ENCODE measurements at regions not wholly inside any gene's neighbourhood (a gene's known extent, or its start where the extent isn't known, plus 50 kb on each side); places are given as distances from the start of the nearest gene placed in this dataset.

DNA sequence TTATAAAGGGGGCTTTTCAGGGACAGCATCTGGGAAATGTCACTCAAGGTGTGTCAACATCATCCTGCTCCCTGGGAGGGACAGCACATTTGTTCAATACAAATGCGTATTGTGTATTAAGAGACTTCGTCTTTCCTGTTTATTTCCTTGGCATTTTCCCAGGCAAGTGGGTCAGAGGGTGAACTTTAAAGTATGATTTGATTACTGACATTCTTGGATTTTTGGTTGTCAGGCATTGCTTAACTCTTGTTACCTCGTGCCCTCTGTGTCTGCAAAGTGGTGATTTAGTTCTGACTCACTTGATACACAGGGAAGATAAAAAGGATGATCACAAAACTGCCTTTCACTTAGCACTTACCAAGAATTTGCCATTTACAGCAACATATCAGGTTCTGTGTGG is 292.7 kb downstream of the SUCLA2 start:
- H3K4me1 Mint-ChIP-seq = no peaks in the 10 kb centered on the region
- Histone ChIP-seq H3K23me2 (ENCODE audit: insufficient read length, low read depth, low read length, poor library complexity, severe bottlenecking) (no peaks in the 10 kb centered on the region), H3K9ac (ENCODE audit: extremely low read depth, insufficient read length, low read length) (no peak overlapping the region), H2BK5ac (ENCODE audit: insufficient read length, low read length) (no peak overlapping the region), H3K79me2 (ENCODE audit: insufficient read depth, low read length) (no peaks in the 10 kb centered on the region), H3K23ac (ENCODE audit: insufficient read length, low read depth, low read length) (no peak overlapping the region), H3K4me1 (ENCODE audit: insufficient read depth, low read length) (no peaks in the 10 kb centered on the region), H4K5ac (ENCODE audit: insufficient read length, low read depth, low read length) (no peak overlapping the region), H3K27me3 (ENCODE audit: insufficient read depth, low read length) (no peaks in the 10 kb centered on the region), H2BK12ac (ENCODE audit: insufficient read length, low read depth, low read length) (no peak overlapping the region), H2BK120ac (ENCODE audit: low read depth, low read length, poor library complexity, severe bottlenecking) (no peak overlapping the region), H3K9me3 (ENCODE audit: control insufficient read depth, low read depth, low read length) (no peaks in the 10 kb centered on the region), H4K91ac (ENCODE audit: insufficient read length, low read depth, low read length) (no peak overlapping the region), H2BK20ac (ENCODE audit: low read depth, low read length, poor library complexity, severe bottlenecking) (no peak overlapping the region), H2AFZ (ENCODE audit: low read length) (no peak overlapping the region), H3T11ph (ENCODE audit: low read length) (no peak overlapping the region), H4K8ac (replicated peaks; ENCODE audit: insufficient read length, low read depth, low read length) (no peak overlapping the region), H3K4me2 (ENCODE audit: insufficient read depth, insufficient read length, low read length) (no peak overlapping the region), H3K56ac (ENCODE audit: insufficient read length, low read depth, low read length) (no peak overlapping the region), H2AK5ac (ENCODE audit: insufficient read length, low read length) (no peak overlapping the region), H2BK15ac (ENCODE audit: low read depth, low read length) (no peak overlapping the region), H3K4ac (ENCODE audit: low read depth, low read length) (no peak overlapping the region), H3K27ac (ENCODE audit: insufficient read length, low read depth, low read length) (no peak overlapping the region), H3K14ac (ENCODE audit: insufficient read depth, low read length) (no peak overlapping the region), H4K20me1 (ENCODE audit: control insufficient read depth, insufficient read depth, insufficient read length) (no peaks in the 10 kb centered on the region), H3K79me1 (ENCODE audit: insufficient read depth, low read depth, low read length, poor library complexity, severe bottlenecking) (no peaks in the 10 kb centered on the region), H3K18ac (ENCODE audit: insufficient read length, low read depth, low read length) (no peak overlapping the region)
- DNase-seq = no peak
- H3K4me3 Mint-ChIP-seq = no peak overlapping the region
- peaks cover 4 to 7% (median 6%) of the 10 kb centered on the region in 3 experiments for H3K36me3 Mint-ChIP-seq (ENCODE audit: insufficient read depth in 1 of 3, low read depth in 3 of 3)
- no peak overlapping the region for H3K27ac Mint-ChIP-seq
- WGBS (ENCODE audit: extremely low coverage, insufficient read length, low lambda C conversion rate) = no CpG with 5 or more reads among the region's 3 CpGs
- no peak for TF ChIP-seq CTCF (conservative IDR thresholded peaks at IDR 0.05)
- no peaks in the 10 kb centered on the region; the same call in 1 of the 2 replicates for H3K27me3 Mint-ChIP-seq (ENCODE audit: low read depth)
- H3K9me3 Mint-ChIP-seq = peaks cover 11 to 17% of the 10 kb centered on the region in 2 experiments

All from H9 (cell line).